GM18867 (cell line): ENCODE measurements at regions not wholly inside any gene's neighbourhood (a gene's known extent, or its start where the extent isn't known, plus 50 kb on each side); places are given as distances from the start of the nearest gene placed in this dataset.
"Not testable (repeated sequence)": the region's sequence is repeated elsewhere in the genome, so short reads cannot be mapped to it uniquely, and the experiment has no call there.

Experiments used
- ATAC-seq: cut with Tn5 transposase; IDR thresholded peaks from one replicate; pipeline ENCODE4 v1.9.1; 2021; ENCODE audit warnings: mild to moderate bottlenecking, moderate library complexity; ENCODE audit not compliant: unreplicated experiment

- ATAC-seq = no peak
These were observed 96.5 kb downstream of the PPIAL4G start for GRCh38 chr1:148386617-148387016.

- ATAC-seq = not testable (repeated sequence)
These were observed 97.1 kb downstream of the PPIAL4G start for GRCh38 chr1:148386031-148386398.

DNA sequence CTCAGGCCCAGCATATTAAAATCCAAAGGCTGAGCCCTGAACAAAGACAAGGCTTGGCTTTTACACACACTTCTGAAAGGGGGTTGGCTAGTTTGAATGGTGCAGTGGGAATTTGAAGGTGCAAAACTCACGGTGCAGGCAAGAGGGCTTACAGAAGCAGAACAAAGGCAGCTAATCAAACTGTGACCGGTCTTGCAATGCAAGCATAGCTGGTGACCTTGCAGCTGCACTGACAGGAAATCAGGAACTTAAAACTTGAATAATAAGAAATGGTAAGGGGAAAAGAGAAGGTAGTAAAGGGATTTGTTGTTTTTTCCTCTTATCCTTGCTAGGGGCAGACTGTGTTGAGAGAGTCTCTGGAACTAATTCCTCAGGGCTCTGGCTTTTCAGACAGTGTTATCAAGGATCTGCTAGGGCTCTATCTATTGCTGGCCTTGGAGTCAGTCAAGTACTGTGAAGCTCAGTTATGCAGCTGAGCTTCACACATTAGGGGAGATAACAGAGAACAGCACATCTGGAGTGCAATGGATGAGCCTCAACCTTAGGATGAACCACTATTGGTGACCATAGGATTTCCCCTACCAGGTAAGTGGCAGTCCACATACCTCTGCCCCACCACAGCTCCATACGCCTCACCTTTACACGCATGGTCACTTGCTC lies 97.6 kb downstream of the PPIAL4G start:
- no peak for ATAC-seq

DNA sequence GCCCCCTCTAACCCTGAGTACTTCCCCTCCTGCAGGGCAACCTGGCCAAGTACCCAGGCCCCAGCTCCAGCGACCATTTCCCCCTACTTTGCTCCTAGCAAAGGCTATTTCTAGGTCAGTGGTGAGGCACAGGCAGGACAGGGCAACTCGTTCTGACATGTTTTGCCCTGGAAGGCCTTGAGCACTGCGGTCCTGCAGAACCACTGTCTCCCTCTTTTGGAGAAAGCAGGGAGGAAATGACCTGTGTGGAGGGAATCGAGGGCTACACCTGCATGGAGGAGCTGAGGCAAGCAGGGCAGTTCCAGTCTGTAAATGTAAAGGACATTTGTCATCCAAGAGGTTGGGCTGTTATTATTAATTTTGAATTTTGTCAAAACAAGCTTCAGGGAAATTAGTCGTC lies 99.1 kb downstream of the PPIAL4G start:
- no peak for ATAC-seq

DNA sequence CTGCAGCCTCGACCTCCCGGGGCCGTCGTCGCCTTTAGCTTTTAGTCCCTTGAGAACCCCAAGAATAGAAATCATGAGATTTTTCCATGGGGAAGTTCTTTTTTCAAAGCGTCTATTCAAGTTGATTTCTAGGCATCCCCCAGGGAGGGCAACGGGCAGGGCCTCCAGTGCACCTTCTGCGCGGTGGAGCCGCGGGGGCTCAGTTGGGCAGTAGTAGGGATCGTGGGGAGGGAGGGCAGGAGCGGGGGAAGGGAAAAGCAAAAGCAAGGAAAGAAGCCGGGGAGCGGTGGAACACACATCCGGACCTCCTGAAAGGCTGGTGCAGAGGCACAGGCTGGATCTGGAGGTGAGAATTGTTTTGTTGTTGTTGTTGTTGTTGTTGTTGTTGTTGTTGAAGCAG lies 103.4 kb downstream of the PPIAL4G start:
- ATAC-seq = no peak

DNA sequence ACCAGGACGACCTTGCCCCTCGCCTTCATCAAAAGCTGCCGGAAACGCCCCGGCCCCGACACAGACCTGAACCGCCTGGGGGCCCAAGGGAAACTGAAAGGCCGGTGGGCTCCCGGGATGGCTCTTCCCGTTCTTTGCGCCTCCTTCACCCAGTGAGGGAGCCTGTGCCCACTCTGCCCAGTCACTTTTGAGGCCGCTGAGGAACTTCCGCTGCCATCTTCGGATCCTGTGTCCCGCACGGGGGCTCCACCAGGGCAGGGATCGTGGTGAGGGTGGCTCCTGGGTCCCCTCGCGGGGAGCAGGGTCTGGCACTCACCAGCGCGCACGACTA lies 104.0 kb downstream of the PPIAL4G start:
- no peak for ATAC-seq

DNA sequence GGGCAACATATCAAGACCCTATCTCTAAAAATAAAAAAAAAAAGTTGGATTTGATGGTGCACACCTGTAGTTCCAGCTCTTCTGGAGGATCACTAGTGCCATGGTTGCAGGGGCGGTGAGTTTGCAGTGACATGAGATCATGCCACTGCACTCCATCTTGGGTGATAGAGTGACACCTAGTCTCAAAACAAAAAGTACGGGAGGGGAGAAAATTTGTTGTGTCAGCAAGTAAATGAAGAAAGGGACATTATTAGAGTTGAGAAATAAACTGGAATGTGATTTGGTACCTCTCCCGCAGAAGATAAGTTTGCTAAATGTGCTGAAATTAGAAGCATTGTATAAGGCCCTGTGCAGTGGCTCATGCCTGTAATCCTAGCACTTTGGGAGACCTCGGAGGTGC lies 105.1 kb downstream of the PPIAL4G start:
- ATAC-seq = not testable (repeated sequence)

- ATAC-seq = not testable (repeated sequence)
These were observed 106.1 kb downstream of the PPIAL4G start for GRCh38 chr1:148377045-148377444.

GRCh38 chr1:148374101-148374500 lies 109.0 kb downstream of the PPIAL4G start:
- no peak for ATAC-seq

GRCh38 chr1:148373192-148373925 lies 109.7 kb downstream of the PPIAL4G start:
- no peak for ATAC-seq

DNA sequence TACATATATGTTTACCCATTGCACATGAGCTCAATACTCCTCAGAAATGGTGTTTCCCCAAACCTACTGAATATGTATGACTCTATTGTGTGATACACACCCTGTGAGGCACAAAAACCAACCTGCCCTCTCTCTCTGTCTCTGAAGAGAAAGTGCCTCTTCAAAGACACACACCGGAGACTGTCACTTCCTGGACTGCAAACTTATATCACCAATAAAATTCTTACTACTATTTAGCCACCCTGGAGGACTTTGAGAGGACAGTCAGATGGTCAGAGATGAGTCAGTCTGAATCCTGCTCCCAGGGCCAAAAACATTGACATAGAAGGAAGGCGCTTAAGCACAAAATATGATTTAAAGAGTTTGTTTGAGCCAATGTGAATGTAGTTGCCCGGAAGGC lies 110.4 kb downstream of the PPIAL4G start:
- no peak for ATAC-seq

DNA sequence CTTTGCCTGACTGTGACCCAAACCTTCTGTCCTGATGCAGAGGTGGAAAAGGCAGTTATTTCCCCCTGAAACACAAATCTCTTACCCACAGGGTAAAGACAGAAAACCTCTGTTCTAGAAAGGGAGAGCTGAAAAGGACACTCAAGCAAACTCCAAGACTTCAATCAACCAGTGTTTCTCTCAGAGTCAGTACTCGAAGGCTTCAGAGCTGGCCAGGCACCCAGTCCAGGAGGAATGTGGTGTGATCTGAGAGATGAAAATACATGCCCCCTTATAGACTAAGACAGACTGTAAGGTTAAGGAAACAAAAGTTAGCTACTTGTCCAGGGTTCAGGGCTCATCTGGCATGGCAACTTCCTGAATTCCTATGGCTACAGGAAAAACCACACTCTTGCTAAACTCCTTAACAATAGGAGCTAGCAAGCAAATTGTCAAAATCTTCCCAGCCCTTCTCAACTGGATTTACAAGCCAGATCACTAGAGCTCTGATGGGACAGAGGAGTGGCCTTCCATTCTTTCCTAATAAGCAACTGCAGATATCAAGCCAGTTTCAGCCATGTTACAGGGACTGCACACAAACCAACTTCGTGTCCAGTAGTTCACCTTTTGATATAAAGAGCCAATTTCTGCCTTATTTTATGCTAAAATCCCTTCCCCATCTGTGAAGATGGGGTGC lies 110.9 kb downstream of the PPIAL4G start:
- ATAC-seq = not testable (repeated sequence)

DNA sequence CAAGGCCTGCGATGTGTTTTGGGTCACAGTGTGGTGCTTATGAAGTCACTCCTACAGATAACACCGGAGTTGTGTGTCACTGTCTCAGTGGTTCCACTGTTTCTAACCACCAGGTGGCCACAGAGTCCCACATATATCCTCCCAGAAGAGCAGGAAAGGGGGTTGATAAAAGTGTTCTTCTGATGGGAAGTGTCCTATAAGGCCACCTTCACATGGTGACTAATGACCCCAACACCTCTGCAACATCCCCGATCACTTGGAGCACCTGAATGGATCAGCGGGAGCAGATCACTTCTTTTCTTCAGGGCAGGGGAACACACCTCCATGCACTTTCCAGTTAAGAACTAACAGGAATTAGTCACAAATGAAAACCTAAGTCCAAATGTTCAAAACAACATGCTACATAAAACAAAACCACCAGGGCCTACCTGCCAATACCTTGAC lies 111.5 kb downstream of the PPIAL4G start:
- ATAC-seq = not testable (repeated sequence)

GRCh38 chr1:148370661-148371060 lies 112.4 kb downstream of the PPIAL4G start:
- ATAC-seq = not testable (repeated sequence)

DNA sequence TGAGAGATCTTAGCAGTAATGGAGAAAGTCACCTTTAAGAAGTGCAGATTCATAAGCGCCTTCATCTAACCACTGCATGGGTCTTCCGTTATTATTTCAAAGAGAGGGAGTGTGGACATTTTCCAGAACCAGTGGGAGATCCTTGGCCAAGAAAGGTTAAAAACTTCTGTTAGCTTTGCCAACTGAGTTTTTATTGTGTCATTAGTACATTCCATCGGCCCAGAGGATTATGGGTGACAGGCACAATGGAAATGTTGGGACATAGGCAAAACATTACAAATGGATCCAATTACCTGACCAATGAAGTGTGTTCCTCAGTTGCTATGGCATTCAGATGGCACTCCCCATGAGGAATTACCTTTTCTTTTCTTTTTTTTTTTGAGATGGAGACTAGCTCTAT lies 115.5 kb downstream of the PPIAL4G start:
- ATAC-seq = no peak

DNA sequence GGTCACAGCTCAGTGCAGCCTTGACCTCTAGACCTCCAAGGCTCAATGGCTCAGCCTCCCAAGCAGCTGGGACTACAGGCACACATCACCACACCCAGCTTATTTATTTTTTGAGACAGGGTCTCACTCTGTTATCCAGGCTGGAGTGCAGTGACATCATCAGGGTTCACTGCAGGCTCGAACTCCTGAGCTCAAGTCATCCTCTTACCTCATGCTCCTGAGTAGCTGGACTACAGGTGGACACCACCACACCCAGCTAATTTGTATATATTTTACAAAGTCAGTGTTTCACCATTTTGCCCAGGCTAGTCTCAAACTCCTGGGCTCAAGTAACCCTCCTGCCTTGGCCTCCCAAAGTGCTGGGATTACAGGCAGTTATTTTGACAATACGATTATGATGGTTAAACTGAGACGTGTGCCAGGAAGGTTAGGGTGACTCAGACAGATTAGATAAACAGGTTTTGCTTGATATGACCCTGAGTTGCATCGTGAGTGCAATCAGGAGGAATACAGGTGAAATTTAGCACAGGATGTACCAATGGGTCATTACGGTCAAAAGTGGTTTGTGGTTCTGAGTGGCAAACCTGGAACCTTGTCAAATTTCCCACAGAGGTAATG lies 116.9 kb downstream of the PPIAL4G start:
- ATAC-seq = not testable (repeated sequence)

DNA sequence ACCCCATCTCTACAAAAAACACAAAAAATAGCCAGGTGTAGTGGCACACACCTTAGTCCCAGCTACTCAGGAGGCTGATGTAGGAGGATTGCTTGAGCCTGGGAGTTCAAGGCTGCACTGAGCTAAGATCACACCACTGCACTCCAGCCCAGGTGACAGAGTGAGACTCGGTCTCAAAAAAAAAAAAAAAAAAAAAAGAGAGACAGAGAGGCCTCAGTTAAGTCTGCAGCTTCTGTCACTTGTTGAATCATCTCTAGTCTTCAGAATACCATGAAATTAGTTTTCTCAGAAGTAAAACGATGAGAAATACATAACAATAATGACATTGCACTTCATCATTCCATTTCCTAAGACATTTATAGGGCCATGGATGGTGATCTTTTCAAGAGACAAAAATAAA lies 118.0 kb downstream of the PPIAL4G start:
- ATAC-seq = not testable (repeated sequence)

DNA sequence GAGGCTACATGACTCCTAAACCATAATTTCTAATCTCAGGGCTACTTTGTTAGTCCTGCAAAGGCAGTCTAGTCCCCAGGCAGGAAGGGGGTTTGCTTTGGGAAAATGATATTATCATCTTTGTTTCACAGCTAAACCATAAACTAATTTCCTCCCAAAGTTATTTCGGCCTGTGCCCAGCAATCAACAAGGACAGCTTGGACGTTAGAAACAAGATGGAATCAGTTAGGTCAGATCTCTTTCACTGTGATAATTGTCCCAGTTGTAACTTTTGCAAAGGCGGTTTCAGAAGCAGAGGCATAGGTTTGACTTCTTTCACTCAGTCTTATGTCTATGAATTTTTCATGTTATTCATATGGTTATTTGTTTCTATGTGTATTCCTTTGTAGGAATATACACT lies 119.1 kb downstream of the PPIAL4G start:
- ATAC-seq = not testable (repeated sequence)

- ATAC-seq = no peak
These were observed 119.7 kb downstream of the PPIAL4G start for GRCh38 chr1:148363439-148363810.

- no peak for ATAC-seq
These were observed 120.3 kb downstream of the PPIAL4G start for GRCh38 chr1:148362626-148363438.

- ATAC-seq = no peak
These were observed 120.9 kb downstream of the PPIAL4G start for GRCh38 chr1:148362216-148362611.
